NB4 (cell line): ENCODE measurements at regions not wholly inside any gene's neighbourhood (a gene's known extent, or its start where the extent isn't known, plus 50 kb on each side); places are given as distances from the start of the nearest gene placed in this dataset.

ENCODE experiments used
- CTCF ChIP-seq: IDR thresholded peaks from one replicate; pipeline ENCODE4 v1.5.1; 2012; ENCODE audit warnings: low read depth, low read length
- MYC ChIP-seq: IDR thresholded peaks from 2 replicates; pipeline ENCODE4 v1.6.1; 2011; ENCODE audit warnings: low read depth, low read length
- POLR2A ChIP-seq: IDR thresholded peaks from 2 replicates; pipeline ENCODE4 v1.6.1; 2011; ENCODE audit warnings: mild to moderate bottlenecking; ENCODE audit not compliant: insufficient read length; ENCODE audit errors: extremely low read depth

GRCh38 chr18:28514699-28515098 lies 337.8 kb upstream of the CDH2 start:
- TF ChIP-seq CTCF: no peak
- TF ChIP-seq POLR2A: no peak
- no peak for TF ChIP-seq MYC
